HCT116 (cell line): ENCODE measurements at regions not wholly inside any gene's neighbourhood (a gene's known extent, or its start where the extent isn't known, plus 50 kb on each side); places are given as distances from the start of the nearest gene placed in this dataset.

Source experiments
- ATF3 ChIP-seq: IDR thresholded peaks from 2 replicates; pipeline ENCODE4 v1.6.1; 2012
- CEBPB ChIP-seq: IDR thresholded peaks from 2 replicates; pipeline ENCODE4 v1.6.1; 2012; ENCODE audit warnings: low read depth
- CTCF ChIP-seq, 3 experiments: fragments of 200-600 bp in 1 of 3; sonication (generic) in 1 of 3; IDR thresholded peaks in 2 of 3; conservative IDR thresholded peaks in 1 of 3; 2 replicates each; pipeline ENCODE4 v1.5.1; 2012 to 2017; ENCODE audit warnings: low read depth in 2 of 3, low read length in 2 of 3, antibody characterized with exemption in 1 of 3, borderline replicate concordance in 1 of 3, control low read depth in 1 of 3, mild to moderate bottlenecking in 1 of 3, mixed read lengths in 1 of 3, mixed run types in 1 of 3, moderate library complexity in 1 of 3; ENCODE audit not compliant: insufficient read depth in 1 of 3
- EGR1 ChIP-seq: IDR thresholded peaks from 2 replicates; pipeline ENCODE4 v1.6.1; 2012; ENCODE audit warnings: low read depth
- EZH2 ChIP-seq: fragments of 200-600 bp; sonication (generic); IDR thresholded peaks from 2 replicates; pipeline ENCODE4 v1.6.1; 2017; ENCODE audit warnings: antibody characterized with exemption, mixed run types
- EZH2phosphoT487 ChIP-seq: fragments of 200-600 bp; IDR thresholded peaks from 2 replicates; pipeline ENCODE4 v1.6.1; 2018; ENCODE audit warnings: antibody characterized with exemption, borderline replicate concordance
- JUND ChIP-seq: IDR thresholded peaks from 2 replicates; pipeline ENCODE4 v1.6.1; 2012
- MAX ChIP-seq: IDR thresholded peaks from 2 replicates; pipeline ENCODE4 v1.6.1; 2012
- POLR2A ChIP-seq: IDR thresholded peaks from 2 replicates; pipeline ENCODE4 v1.7.0; 2011; ENCODE audit warnings: borderline replicate concordance; ENCODE audit not compliant: insufficient read depth, insufficient read length; ENCODE audit errors: extremely low read depth
- POLR2AphosphoS5 ChIP-seq: IDR thresholded peaks from 2 replicates; pipeline ENCODE4 v1.6.1; 2011; ENCODE audit warnings: mild to moderate bottlenecking, low read depth, low read length, moderate library complexity
- RAD21 ChIP-seq: IDR thresholded peaks from 2 replicates; pipeline ENCODE4 v1.6.1; 2012; ENCODE audit warnings: low read depth, mild to moderate bottlenecking
- YY1 ChIP-seq: IDR thresholded peaks from 2 replicates; pipeline ENCODE4 v1.6.1; 2011; ENCODE audit warnings: low read length, low read depth, moderate library complexity, mild to moderate bottlenecking; ENCODE audit not compliant: insufficient replicate concordance; ENCODE audit errors: extremely low read depth

- TF ChIP-seq CTCF (IDR thresholded peaks at IDR 0.05 in 2 of 3, conservative IDR thresholded peaks at IDR 0.05 in 1 of 3; ENCODE audit: borderline replicate concordance in 1 of 3, insufficient read depth in 1 of 3, low read depth in 2 of 3, low read length in 2 of 3) = no peak
- no peak for TF ChIP-seq JUND
- no peak for TF ChIP-seq POLR2AphosphoS5
- no peak for TF ChIP-seq MAX
- no peak for TF ChIP-seq RAD21
- no peak for TF ChIP-seq EGR1
- TF ChIP-seq EZH2phosphoT487 = no peak
- TF ChIP-seq ATF3 = no peak
- TF ChIP-seq EZH2 = no peak
- no peak for TF ChIP-seq YY1
- no peak for TF ChIP-seq CEBPB
- TF ChIP-seq POLR2A = no peak
These were observed 152.2 kb downstream of the CAVIN4 start for GRCh38 chr9:100730086-100730485.
